Caco-2 (cell line): ENCODE measurements at regions not wholly inside any gene's neighbourhood (a gene's known extent, or its start where the extent isn't known, plus 50 kb on each side); places are given as distances from the start of the nearest gene placed in this dataset.

ENCODE experiments used
- BruUV-seq: library from RNA; stranded (reverse); fragments of 400-500 nt; replicated peaks from 2 replicates; lab custom pipeline; 2021; lab: Mats Ljungman, UMichigan
- CTCF ChIA-PET: fragments of 300-600 bp; sonication (Branson Sonifier 250); formaldehyde crosslinking; loops from one replicate; lab custom pipeline; 2022; ENCODE audit warnings: antibody characterized with exemption; lab: Charles Lee
- POLR2A ChIA-PET: fragments of 300-600 bp; sonication (Branson Sonifier 250); formaldehyde crosslinking; loops from one replicate; lab custom pipeline; 2022; ENCODE audit warnings: antibody characterized with exemption; lab: Charles Lee
- DNase-seq, 2 experiments: peaks; one replicate each; pipeline versions ENCODE4 v3.0.0 to v3.0.0-alpha.2; 2020 to 2022
- H3K27me3 ChIP-seq: replicated peaks from 2 replicates; pipeline ENCODE4 v1.6.0; 2011; ENCODE audit warnings: low read length; ENCODE audit not compliant: control insufficient read depth, insufficient read depth
- H3K36me3 ChIP-seq: 2 replicates; pipeline ENCODE4 v1.5.1; 2011; ENCODE audit warnings: low read length; ENCODE audit not compliant: control insufficient read depth, insufficient read depth
- H3K4me1 ChIP-seq: fragments of 250-450 bp; sonication (Bioruptor Pico); 2 replicates; pipeline ENCODE4 v1.5.1; 2020; ENCODE audit warnings: mild to moderate bottlenecking
- H3K4me3 ChIP-seq: 2 replicates; pipeline ENCODE4 v1.5.1; 2011; ENCODE audit warnings: low read depth, mild to moderate bottlenecking, control low read depth, low read length
- H3K9me3 ChIP-seq: fragments of 250-450 bp; sonication (Bioruptor Pico); 2 replicates; pipeline ENCODE4 v1.5.1; 2020; ENCODE audit warnings: mild to moderate bottlenecking, moderate library complexity
- H3K27ac Mint-ChIP-seq: one replicate; pipeline ENCODE4 v1.8.0; 2022; ENCODE audit warnings: mixed read lengths; ENCODE audit not compliant: unreplicated experiment
- H3K27me3 Mint-ChIP-seq: one replicate; pipeline ENCODE4 v1.8.0; 2022; ENCODE audit warnings: mixed read lengths; ENCODE audit not compliant: insufficient read depth, unreplicated experiment
- H3K36me3 Mint-ChIP-seq: one replicate; pipeline ENCODE4 v1.8.0; 2022; ENCODE audit warnings: mild to moderate bottlenecking, mixed read lengths; ENCODE audit not compliant: insufficient read depth, unreplicated experiment
- H3K4me1 Mint-ChIP-seq: one replicate; pipeline ENCODE4 v1.8.0; 2022; ENCODE audit warnings: low read depth, mixed read lengths; ENCODE audit not compliant: unreplicated experiment
- H3K4me3 Mint-ChIP-seq: one replicate; pipeline ENCODE4 v1.8.0; 2022; ENCODE audit warnings: mild to moderate bottlenecking, moderate library complexity, mixed read lengths; ENCODE audit not compliant: unreplicated experiment
- H3K9me3 Mint-ChIP-seq: one replicate; pipeline ENCODE4 v1.8.0; 2022; ENCODE audit warnings: mixed read lengths; ENCODE audit not compliant: unreplicated experiment
- CTCF ChIP-seq, 2 experiments: fragments of 200-600 bp in 1 of 2; IDR thresholded peaks; 1 replicate in 1 of 2; 2 replicates in 1 of 2; pipeline versions ENCODE4 v1.5.1 to v1.8.0; 2011 to 2022; ENCODE audit warnings: antibody characterized with exemption in 1 of 2, control low read depth in 1 of 2, inconsistent platforms in 1 of 2, low read depth in 1 of 2, low read length in 1 of 2, mild to moderate bottlenecking in 1 of 2, moderate library complexity in 1 of 2; ENCODE audit not compliant: insufficient read depth in 1 of 2, severe bottlenecking in 1 of 2, unreplicated experiment in 1 of 2
- intact Hi-C: fragments of 100-400 bp; cut with micrococcal nuclease; formaldehyde crosslinking; loops from one replicate; pipeline ENCODE4 v1.10.0; 2022; ENCODE audit not compliant: unreplicated experiment

GRCh38 chr5:26193626-26194025 lies 844.8 kb downstream of the CDH9 start:
- Mint-ChIP-seq H3K27me3 (no peaks in the 10 kb centered on the region), H3K27ac (no peak overlapping the region), H3K9me3 (no peaks in the 10 kb centered on the region), H3K36me3 (no peaks in the 10 kb centered on the region), H3K4me3 (no peak overlapping the region), H3K4me1 (no peaks in the 10 kb centered on the region)
- BruUV-seq, result no TSS peak
- H3K36me3 ChIP-seq, result no peaks in the 10 kb centered on the region
- TF ChIP-seq CTCF (IDR thresholded peaks at IDR 0.05; ENCODE audit: insufficient read depth in 1 of 2, low read depth in 1 of 2, low read length in 1 of 2, severe bottlenecking in 1 of 2, unreplicated experiment in 1 of 2), result no peak
- CTCF ChIA-PET, result no interaction called here
- POLR2A ChIA-PET, result no interaction called here
- H3K4me1 ChIP-seq, result no peaks in the 10 kb centered on the region
- intact Hi-C loops, result no loop called here
- H3K27me3 ChIP-seq, result no peaks in the 10 kb centered on the region
- no peaks in the 10 kb centered on the region for H3K9me3 ChIP-seq
- no peak overlapping the region for H3K4me3 ChIP-seq
- no peak for DNase-seq

DNA sequence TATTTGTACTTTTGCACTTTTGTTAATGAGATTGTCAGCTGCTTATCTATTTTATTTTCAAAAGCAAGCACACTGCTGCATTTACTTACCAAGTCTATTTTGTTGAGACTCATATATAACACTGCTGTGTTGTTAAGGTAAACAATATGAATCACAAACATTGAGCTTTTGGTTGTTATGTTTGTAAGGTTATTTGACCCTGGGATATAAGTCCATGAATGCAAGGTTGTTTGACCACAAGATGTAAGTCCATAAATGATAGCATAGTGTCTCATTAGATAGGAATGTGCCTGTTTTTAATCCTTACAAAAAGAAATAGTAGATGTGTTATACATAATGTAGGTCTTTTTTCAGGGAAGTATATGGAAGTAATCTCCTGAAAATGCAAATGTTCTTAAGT lies 845.9 kb downstream of the CDH9 start:
- Mint-ChIP-seq H3K36me3 (no peaks in the 10 kb centered on the region), H3K27me3 (no peaks in the 10 kb centered on the region), H3K9me3 (no peaks in the 10 kb centered on the region), H3K4me1 (no peaks in the 10 kb centered on the region), H3K4me3 (no peak overlapping the region), H3K27ac (no peak overlapping the region)
- intact Hi-C loops, result no loop called here
- no peak for TF ChIP-seq CTCF (IDR thresholded peaks at IDR 0.05; ENCODE audit: insufficient read depth in 1 of 2, low read depth in 1 of 2, low read length in 1 of 2, severe bottlenecking in 1 of 2, unreplicated experiment in 1 of 2)
- H3K9me3 ChIP-seq, result no peaks in the 10 kb centered on the region
- H3K27me3 ChIP-seq, result no peaks in the 10 kb centered on the region
- POLR2A ChIA-PET, result no interaction called here
- no peaks in the 10 kb centered on the region for H3K4me1 ChIP-seq
- H3K4me3 ChIP-seq, result no peak overlapping the region
- H3K36me3 ChIP-seq, result no peaks in the 10 kb centered on the region
- DNase-seq, result no peak
- no TSS peak for BruUV-seq
- CTCF ChIA-PET, result no interaction called here

DNA sequence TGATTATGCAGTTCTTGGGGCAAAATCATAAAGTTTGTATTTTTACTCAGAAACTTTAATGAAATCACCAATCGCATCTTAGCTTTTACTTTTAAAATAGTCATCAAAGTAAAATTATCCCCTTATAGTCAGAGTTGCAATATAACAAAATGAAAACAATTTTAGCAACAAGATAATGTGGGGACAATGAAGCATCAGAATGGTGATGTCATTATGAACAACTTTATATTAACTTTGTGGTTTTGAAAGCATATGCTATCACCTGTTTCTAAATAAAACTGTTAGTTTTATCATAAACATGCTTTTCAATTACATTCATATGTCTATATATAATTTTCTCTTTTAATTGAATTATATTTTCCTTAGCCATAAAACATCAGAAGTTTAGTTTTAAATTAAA lies 856.8 kb downstream of the CDH9 start:
- no peaks in the 10 kb centered on the region for H3K9me3 ChIP-seq
- intact Hi-C loops, result no loop called here
- POLR2A ChIA-PET, result no interaction called here
- no peak overlapping the region for H3K27ac Mint-ChIP-seq
- no peak overlapping the region for H3K4me3 ChIP-seq
- no peaks in the 10 kb centered on the region for H3K9me3 Mint-ChIP-seq
- no peaks in the 10 kb centered on the region for H3K27me3 ChIP-seq
- no TSS peak for BruUV-seq
- H3K4me1 ChIP-seq, result no peaks in the 10 kb centered on the region
- no peaks in the 10 kb centered on the region for H3K36me3 ChIP-seq
- H3K27me3 Mint-ChIP-seq, result peaks cover 6% of the 10 kb centered on the region
- CTCF ChIA-PET, result no interaction called here
- no peak for DNase-seq
- no peaks in the 10 kb centered on the region for H3K36me3 Mint-ChIP-seq
- TF ChIP-seq CTCF (IDR thresholded peaks at IDR 0.05; ENCODE audit: insufficient read depth in 1 of 2, low read depth in 1 of 2, low read length in 1 of 2, severe bottlenecking in 1 of 2, unreplicated experiment in 1 of 2), result no peak
- no peak overlapping the region for H3K4me3 Mint-ChIP-seq
- H3K4me1 Mint-ChIP-seq, result no peaks in the 10 kb centered on the region
